ENCODE measurements at regions not wholly inside any gene's neighbourhood (a gene's known extent, or its start where the extent isn't known, plus 50 kb on each side); places are given as distances from the start of the nearest gene placed in this dataset.
"Not testable (repeated sequence)": the region's sequence is repeated elsewhere in the genome, so short reads cannot be mapped to it uniquely, and the experiment has no call there.

DNA sequence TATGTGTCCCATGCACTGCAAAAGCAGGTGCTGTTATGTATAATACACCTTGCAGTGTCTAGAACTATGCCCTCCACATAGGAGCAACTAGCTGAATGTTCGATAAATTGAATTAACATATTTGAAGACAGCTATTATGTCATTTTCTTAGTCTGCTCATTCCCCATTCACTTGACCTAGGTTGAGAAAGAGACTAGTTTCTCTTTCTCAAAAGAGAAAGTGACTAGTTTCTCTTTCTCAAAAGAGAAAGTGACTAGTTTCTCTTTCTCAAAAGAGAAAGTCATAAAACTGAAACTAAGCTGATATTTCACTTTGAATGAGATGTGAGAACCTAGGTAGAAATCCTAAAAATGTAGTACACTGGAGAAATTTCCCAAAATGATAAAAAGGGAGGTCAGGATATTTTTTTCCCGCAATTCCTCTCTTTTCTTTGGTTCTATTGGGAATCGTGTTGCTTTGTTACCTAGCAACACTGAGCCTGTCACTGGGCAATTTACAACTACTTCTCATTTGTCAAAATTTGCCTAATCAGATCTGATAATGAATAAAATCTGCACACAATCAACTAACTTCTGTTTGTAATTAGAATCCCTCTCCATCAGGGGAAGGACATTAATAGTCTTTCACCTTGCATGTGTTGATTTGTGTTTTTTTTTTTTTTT lies 132.0 kb upstream of the GRIA1 start:
- DNase-seq (ENCODE audit: low read depth in 2 of 2) = no peak

DNA sequence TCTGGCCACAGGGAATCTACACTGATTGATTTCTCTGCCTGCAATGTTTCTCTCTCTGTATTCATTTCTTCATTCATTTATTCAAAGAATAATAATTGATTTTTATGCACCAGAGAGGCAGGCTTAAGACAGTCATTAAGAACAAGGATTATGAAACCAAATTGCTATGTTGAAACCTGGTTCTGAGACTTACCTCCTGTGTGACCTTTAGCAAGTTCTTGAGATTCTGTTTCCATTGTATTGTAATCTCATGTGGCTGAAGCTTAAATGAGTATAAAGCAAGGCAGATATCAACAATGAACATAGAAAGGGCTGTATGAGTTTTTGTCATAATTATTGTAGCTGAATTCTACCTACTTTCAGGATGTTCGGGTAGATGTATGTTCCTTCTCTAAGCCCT lies 129.6 kb upstream of the GRIA1 start:
- no peak for DNase-seq (ENCODE audit: low read depth in 2 of 2)

DNA sequence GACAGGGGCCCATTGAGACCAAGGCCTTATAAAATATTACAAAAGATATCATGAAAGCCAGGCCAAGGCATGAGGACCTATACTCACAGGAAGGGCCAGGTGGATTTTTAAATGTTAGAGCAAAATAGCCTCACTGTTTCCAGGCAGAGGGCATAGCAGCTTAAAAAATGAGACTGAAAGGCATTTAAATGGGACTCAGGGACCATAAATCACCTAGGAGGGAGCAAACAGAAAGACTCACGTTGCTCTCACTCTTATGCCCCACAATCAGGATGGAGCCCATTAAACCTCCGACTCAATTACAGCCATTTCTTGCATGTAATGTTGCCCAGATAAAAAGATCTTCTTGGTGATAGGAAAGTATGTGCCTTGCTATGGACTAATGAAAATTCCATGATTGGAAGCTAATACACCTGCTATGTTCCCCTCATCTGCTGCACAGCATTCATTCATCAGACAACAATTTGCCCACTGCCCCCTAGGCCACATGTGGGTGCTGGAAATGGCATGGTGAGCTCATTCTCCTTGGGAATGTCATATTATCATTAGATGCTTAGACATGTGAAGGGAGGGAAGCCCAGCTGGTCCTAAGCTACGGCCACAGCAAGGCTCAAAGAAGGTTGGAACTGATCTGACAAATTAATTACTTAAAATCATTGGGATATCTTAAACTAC lies 128.6 kb upstream of the GRIA1 start:
- DNase-seq (ENCODE audit: low read depth in 2 of 2) = no peak

DNA sequence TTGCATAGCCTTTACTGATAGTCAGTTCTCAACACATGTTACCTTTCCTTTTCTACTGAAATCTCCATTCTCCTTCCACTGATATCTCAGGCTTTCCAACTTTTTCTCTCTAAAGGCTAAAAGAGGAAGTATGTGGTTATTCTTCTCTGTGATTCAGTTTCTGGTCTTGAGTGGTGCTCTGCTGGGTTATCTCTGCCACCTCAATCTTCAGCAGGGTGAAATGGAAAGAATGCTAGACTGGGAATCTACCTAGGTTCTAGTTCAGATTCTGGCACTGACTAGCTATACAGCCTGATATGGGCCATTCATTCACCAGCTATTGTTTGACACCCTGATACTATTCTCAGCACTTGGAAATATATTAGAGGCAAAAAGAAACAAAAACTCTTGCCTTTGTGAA lies 124.9 kb upstream of the GRIA1 start:
- DNase-seq (ENCODE audit: low read depth in 2 of 2) = no peak

DNA sequence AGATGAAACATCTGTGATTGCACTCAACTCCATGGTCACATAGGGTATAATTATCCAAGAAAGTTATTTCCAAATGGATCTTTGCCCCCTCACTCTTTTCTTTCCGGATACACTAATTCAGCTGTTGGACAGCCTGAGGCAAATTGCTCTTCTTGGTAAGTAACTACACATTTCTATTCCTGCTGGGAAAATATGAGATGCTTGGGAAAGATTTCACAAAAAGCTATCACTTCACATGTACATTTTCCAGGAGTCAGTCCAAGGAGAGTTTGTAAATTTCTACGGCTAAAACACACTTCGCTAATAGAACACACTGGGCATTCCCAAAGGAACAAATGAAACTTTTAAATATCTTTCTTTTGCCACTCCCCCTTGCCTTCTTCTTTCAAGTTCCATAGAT lies 123.0 kb upstream of the GRIA1 start:
- no peak for DNase-seq (ENCODE audit: low read depth in 2 of 2)

DNA sequence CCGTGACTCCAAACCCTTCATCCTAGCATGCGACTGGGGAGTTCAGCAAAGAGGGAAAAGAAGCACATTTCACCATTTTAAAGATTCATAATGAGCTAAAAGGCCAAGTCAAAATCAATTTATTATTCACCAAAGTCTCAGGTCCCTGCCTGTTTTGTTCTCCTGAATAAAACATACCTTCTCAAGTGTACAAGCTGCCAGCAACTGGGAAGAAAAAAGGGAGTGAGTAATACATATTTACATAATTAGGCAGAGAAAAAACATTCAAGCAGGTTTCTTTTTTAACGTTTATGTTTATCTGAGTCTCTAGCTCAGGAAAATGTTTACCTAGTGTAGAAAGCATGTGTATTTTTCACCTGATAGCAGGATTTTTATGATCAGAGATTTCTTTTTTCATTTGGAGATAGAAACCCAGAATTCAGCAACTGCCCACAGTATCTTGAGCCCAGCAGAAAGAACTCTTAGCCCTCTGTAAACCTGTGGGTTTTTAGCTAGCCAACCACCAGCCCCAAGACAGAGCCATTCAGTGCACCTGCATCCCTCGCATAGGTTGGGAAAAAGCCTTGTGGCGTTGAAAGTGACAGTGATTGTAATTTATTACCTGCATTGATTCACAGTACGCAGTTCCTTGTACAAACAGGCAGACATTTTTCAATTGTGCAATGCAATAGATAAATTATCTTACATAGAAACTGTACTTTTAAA lies 117.9 kb upstream of the GRIA1 start:
- DNase-seq (ENCODE audit: low read depth in 2 of 2) = no peak

DNA sequence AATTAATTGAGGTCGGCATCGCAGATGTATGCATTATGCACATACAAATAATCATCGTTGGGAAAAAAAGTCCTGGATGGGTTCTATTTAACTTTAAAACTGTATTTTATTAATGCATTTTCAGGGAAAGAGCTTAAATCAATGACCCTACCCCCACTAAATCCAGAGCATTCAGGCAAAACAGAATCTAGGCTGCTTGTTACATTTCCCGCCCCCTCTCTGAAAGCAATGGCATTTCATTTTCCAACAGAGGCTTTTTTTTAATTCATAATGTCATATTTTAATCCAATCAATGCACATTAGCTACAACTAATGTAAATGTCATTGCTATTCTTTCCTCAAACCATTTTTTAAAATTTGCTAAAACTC lies 117.4 kb upstream of the GRIA1 start:
- DNase-seq (ENCODE audit: low read depth in 2 of 2) = no peak

DNA sequence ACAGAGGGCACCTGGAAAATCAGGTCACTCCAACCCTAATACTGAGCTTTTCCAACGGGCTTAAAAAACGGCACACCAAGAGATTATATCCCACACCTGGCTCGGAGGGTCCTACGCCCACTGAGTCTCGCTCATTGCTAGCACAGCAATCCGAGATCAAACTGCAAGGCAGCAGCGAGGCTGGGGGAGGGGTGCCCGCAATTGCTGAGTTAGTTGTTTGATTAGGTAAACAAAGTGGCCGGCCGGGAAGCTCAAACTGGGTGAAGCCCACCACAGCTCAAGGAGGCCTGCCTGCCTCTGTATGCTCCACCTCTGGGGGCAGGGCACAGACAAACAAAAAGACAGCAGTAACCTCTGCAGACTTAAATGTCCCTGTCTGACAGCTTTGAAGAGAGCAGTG lies 108.8 kb upstream of the GRIA1 start:
- DNase-seq (ENCODE audit: low read depth in 2 of 2) = not testable (repeated sequence)

DNA sequence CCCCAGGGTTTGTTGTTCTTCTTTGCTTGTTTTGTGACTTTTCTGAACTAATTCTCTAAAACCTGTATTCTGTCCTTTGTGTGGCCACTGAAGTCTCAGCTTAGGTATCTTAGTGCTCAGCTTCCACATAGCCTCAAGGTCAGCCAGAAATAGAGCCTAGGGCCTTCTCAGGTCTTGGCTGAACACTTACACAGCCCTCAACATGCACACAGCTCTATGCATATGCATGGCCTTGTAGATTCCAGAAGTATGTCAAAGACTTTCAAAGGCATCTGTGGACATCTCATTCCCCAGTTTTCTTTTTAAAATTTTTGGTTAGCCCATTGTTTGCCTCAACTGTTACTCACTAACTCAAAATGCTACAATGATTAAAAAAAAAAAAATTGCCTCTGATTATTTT lies 99.9 kb upstream of the GRIA1 start:
- DNase-seq (ENCODE audit: low read depth in 2 of 2) = no peak

DNA sequence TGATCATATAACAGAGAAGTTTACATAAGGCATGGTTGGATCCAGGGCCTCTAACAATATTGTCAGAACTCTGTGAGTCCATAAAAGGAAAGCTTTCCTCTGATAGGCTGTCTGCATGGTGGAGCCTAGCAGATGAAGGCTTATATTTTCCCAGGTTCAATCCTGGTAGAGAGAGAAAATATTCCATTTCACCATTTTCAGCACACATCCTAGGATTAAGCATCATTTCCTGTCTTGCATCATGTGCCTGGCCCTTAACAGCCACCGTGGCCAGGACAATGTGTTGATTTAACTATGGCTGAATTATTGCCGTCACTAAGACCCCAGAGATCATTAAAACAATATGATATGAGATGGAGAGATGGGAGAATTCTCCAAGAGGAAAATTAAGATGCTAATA lies 90.9 kb upstream of the GRIA1 start:
- DNase-seq (ENCODE audit: low read depth in 2 of 2) = no peak

DNA sequence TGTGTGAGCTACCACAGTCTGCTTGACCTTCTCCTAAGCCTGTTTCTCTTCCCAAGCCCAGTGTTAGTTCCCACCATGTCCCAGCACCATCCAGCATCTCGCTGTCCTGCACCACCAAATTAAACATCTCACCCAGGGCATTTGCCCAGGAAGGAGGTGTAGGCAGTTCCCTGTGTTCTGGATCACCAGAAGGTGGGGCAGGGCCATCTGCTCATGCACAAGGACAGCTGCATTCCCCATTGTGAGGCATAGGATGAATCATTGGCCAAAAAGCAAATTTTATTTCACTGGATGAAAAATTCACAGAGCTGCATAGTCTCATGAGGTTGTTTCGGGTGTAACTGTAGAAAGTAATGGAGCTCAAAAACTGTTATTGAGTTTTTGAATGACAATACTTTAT lies 89.5 kb upstream of the GRIA1 start:
- DNase-seq (ENCODE audit: low read depth in 2 of 2) = no peak

DNA sequence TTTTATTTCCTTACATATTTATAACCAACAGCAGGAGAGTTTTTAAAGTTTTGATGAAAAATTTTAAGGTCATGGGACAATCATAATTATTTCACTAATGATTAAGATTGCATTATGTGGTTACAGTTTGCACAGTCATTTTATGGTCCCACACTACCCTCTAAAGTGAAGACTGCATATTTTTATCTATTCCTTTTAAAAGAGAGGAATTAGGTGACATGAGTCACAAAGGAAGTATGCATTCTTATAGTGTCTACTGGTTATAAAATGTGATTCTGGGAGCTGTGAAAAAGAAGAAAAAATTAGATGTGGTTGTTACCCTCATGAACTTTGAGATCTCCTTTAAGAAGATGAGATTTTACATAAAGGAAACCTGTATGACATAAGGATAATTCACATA lies 87.9 kb upstream of the GRIA1 start:
- no peak for DNase-seq (ENCODE audit: low read depth in 2 of 2)

DNA sequence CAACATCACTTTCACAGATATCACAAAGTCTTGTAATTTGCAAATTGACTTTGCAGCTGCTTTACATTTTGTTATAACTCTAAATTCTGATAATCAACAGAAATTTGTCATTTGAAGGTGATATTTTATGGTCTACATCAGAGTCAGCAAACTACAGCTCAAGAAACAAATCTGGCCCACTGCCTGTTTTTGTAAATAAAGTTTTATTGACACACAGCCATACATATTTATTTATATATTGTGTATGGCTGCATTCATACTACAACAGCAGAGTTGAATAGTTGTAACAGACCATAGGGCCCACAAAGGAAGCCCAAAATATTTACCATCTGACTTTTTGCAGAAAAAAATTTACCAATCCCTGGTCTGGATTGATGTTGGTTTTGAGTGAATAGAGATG lies 87.0 kb upstream of the GRIA1 start:
- no peak for DNase-seq (ENCODE audit: low read depth in 2 of 2)

DNA sequence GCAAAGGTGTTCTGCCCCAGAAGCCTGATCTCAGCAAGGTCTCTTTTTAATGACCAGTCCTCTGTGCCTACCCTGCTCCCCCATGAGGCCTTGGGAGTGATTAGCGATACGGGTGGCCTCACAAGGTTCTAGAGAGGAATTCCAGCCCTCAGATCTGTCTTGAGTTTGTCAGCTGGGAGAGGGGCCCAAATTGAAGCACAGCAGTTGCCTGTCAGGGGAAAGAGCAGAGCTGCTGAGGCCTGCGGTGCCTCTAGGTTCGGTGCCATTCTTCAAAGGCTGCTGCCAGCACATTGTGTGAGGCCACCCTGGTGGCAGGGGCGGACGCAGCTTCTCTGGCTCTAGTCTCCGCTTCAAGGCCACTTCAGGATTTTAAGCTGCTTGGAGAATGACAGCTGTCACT lies 85.7 kb upstream of the GRIA1 start:
- no peak for DNase-seq (ENCODE audit: low read depth in 2 of 2)

DNA sequence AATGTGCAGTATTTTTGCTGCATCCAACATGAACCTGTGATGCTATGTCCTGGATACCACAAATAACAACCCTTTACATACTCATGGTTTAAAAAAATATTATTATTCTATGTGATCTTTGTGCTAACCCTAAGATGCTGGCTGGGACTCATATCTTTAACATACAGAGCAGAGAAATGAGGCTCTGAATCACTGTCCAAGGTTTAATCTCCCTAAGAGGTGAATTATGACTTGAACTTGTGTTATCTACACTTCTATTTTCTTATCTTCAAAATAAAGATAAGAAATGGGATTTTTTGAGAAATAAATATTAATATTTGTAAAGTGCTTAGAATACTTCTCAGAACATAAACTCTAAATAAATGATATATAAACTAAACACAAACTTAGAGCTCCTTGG lies 68.8 kb upstream of the GRIA1 start:
- DNase-seq (ENCODE audit: low read depth in 2 of 2) = no peak

DNA sequence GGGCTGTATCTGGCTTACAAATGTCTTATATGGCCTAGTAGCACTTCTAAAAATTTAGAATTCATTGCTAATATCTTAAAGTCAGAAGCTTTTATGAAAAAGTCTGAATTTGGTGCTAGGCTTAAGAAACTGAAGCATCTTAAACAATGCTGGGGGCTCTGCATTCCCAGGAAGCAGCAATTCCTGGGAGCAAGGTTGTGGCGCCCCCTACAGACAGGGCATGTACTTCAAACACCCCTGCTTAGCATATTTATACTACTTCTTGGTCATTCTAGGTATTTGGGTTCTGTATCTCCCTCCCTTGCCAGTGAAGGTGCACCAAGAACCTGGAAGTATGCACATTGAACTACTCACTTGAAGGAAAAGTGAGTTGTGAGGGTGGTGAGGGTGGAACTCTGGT lies 64.6 kb upstream of the GRIA1 start:
- DNase-seq (ENCODE audit: low read depth in 2 of 2) = no peak

DNA sequence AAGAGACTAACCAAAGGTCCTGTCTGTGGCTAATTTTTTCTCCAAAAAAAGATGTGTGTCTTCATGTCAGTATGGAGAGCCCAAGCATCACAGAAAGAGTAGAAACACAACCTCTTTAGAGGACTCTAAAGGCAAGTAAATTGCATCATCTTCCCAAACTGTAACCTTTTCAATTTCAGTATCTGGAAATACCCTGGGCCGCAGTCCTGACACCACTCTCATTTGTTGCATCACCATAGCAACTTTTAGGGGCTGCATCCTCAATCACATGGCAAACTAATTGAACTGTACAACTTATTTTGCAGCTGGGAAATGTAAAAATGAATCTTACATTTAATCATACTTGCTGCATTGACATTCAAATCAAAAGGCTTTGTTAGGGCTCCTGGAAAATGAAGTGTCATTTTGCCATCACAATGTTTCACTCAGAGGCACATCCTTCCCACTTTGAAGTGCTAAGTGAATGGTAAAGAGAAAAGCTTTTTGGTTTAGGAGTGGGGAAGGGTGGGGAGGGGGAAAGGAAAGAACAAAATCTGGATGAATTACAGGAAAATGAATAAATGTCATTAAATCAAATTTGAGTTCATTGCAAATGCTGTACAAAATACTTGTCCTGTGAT lies 60.6 kb upstream of the GRIA1 start:
- no peak for DNase-seq (ENCODE audit: low read depth in 2 of 2)

DNA sequence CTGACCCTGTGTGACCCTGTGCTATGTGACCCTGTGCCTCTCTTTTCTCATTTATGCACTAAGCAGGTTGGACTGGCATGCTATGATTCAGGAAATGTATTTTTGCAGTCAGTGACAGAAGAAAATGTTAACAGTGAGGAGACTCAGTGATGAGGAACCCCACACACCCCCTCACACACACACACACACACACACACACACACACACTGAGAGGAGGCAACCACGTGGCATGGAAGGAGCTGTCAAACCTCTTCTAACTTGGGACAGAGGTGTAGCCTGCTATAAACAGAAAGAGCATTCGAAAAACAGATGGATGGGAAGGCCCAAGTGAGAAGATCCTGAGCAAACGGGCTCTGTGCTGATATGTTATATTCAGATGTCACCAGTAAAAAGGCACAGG lies 57.9 kb upstream of the GRIA1 start:
- DNase-seq (ENCODE audit: low read depth in 2 of 2) = no peak

DNA sequence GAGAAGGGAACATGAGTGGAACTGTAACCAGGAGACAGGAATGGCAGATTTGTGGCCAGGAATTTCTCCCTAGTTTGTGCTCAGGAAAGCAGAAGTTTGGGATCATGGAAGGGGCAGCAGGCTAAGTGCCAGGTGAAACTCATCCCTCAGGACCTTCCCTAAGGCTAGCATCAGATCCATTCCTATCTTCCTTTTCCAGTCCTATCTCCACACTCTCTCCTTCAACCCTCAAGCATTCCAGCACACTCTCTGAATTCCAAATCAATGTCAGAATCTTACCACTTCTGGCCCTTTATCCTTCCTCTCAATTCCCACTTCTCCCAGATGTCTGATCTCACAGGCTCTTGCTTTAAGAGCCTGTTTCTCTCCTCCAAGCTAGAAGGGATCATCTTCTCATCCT lies 53.2 kb upstream of the GRIA1 start:
- DNase-seq (ENCODE audit: low read depth in 2 of 2) = no peak

DNA sequence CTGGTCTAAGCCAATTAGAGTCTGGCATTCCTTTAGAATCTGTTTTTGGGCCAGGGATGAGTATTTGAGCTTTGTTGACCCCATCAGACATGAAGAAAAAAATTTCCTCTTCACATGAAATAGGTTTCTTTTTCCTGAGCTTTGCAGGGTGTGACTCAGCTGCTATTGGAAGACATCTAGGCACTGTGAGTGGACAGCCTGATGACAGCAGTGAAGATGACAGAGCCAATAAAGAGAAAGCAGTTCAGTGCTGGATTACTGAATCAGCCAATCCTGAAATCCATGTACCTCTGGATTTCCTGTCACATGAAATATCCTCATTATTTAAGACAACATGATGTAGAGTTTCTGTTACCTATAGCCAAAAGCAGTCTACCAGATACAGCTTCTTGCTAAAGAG lies 51.3 kb upstream of the GRIA1 start:
- no peak for DNase-seq (ENCODE audit: low read depth in 2 of 2)

Measured in lung microvascular endothelial cell (primary cell).